ENCODE measurements at regions not wholly inside any gene's neighbourhood (a gene's known extent, or its start where the extent isn't known, plus 50 kb on each side); places are given as distances from the start of the nearest gene placed in this dataset.
"Not testable (repeated sequence)": the region's sequence is repeated elsewhere in the genome, so short reads cannot be mapped to it uniquely, and the experiment has no call there.

GRCh38 chr5:87113861-87114260, 153.8 kb upstream of the RASA1 start:
- FAIRE-seq: no peak

GRCh38 chr5:87114631-87115030, 153.1 kb upstream of the RASA1 start:
- FAIRE-seq: no peak

- no peak for FAIRE-seq
Observed at GRCh38 chr5:87115839-87116364, 151.8 kb upstream of the RASA1 start.

- no peak for FAIRE-seq
Observed at GRCh38 chr5:87116825-87117512, 150.7 kb upstream of the RASA1 start.

- no peak for FAIRE-seq
Observed at GRCh38 chr5:87119588-87119987, 148.1 kb upstream of the RASA1 start.

- no peak for FAIRE-seq
Observed at GRCh38 chr5:87120518-87121303, 147.0 kb upstream of the RASA1 start.

- no peak for FAIRE-seq
Observed at GRCh38 chr5:87121304-87122150, 146.2 kb upstream of the RASA1 start.

GRCh38 chr5:87122151-87122977, 145.3 kb upstream of the RASA1 start:
- FAIRE-seq: no peak

- no peak for FAIRE-seq
Observed at GRCh38 chr5:87125766-87126165, 141.9 kb upstream of the RASA1 start.

- no peak for FAIRE-seq
Observed at GRCh38 chr5:87126869-87127268, 140.8 kb upstream of the RASA1 start.

GRCh38 chr5:87127426-87127825, 140.3 kb upstream of the RASA1 start:
- no peak for FAIRE-seq

- FAIRE-seq: no peak
Observed at GRCh38 chr5:87127956-87128687, 139.6 kb upstream of the RASA1 start.

GRCh38 chr5:87129046-87129445, 138.6 kb upstream of the RASA1 start:
- FAIRE-seq: no peak

- FAIRE-seq: no peak
Observed at GRCh38 chr5:87132696-87133095, 135.0 kb upstream of the RASA1 start.

GRCh38 chr5:87134513-87134912, 133.2 kb upstream of the RASA1 start:
- FAIRE-seq: not testable (repeated sequence)

GRCh38 chr5:87136096-87136495, 131.6 kb upstream of the RASA1 start:
- FAIRE-seq: no peak

- FAIRE-seq: no peak
Observed at GRCh38 chr5:87136733-87137132, 130.9 kb upstream of the RASA1 start.

- no peak for FAIRE-seq
Observed at GRCh38 chr5:87137283-87137682, 130.4 kb upstream of the RASA1 start.

- no peak for FAIRE-seq
Observed at GRCh38 chr5:87138091-87138805, 129.4 kb upstream of the RASA1 start.

GRCh38 chr5:87139795-87140194, 127.9 kb upstream of the RASA1 start:
- FAIRE-seq: no peak

- no peak for FAIRE-seq
Observed at GRCh38 chr5:87141544-87141943, 126.1 kb upstream of the RASA1 start.

Data from endometrium (tissue), 2 donors.